ENCODE measurements at regions not wholly inside any gene's neighbourhood (a gene's known extent, or its start where the extent isn't known, plus 50 kb on each side); places are given as distances from the start of the nearest gene placed in this dataset.

DNA sequence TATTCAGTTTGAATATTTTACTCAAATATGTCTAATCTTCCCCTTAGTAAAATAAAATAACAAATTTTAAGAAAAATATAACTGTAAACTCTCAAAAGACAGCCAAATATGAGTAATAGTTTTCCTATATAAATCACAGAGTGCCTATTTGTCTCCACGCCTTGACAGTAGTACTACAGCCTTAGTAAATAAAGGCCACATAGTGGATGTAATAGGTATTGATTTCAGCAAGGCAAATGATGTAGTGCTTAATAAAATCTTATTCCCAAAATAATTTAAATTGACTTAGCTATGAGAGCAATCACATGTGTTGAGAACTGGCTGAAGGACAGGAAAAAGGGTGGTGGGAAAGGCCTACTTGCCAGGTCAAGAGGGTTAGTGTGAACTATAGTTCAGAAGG lies 747.2 kb downstream of the OLFM4 start:
- no peak overlapping the region for H3K4me2 ChIP-seq (ENCODE audit: control insufficient read depth, extremely low read depth, insufficient read depth, low read depth, low read length)
- no peaks in the 10 kb centered on the region for H3K9me1 ChIP-seq (ENCODE audit: control insufficient read depth, extremely low read depth, insufficient read depth, low read length)
- no peaks in the 10 kb centered on the region for H3K27me3 ChIP-seq (ENCODE audit: control insufficient read depth, extremely low read depth, insufficient read depth, low read length)
- FAIRE-seq (no peak), DNase-seq (ENCODE audit: low read depth, low spot score) (no peak)
- no peaks in the 10 kb centered on the region for H3K4me1 ChIP-seq (ENCODE audit: control insufficient read depth, extremely low read depth, insufficient read depth, low read length)
- H3K9ac ChIP-seq (ENCODE audit: control insufficient read depth, extremely low read depth, insufficient read depth, low read length) = no peak overlapping the region
- H3K36me3 ChIP-seq (ENCODE audit: control insufficient read depth in 2 of 2, extremely low read depth in 1 of 2, insufficient read depth in 2 of 2, low read length in 2 of 2) = no peaks in the 10 kb centered on the region
- H4K20me1 ChIP-seq (ENCODE audit: control insufficient read depth, extremely low read depth, insufficient read depth, low read length) = no peaks in the 10 kb centered on the region
- dilution Hi-C loops (cut with MboI; ENCODE audit: extremely low pct_ligation_motif_present, low sequenced_read_pairs) = no loop called here
- H3K27ac ChIP-seq (ENCODE audit: control insufficient read depth, insufficient read depth, low read length) = no peak overlapping the region
- H3K4me3 ChIP-seq (ENCODE audit: control insufficient read depth in 2 of 3, extremely low read depth in 1 of 3, insufficient read depth in 2 of 3, low read depth in 1 of 3, low read length in 3 of 3) = no peak overlapping the region
- H3K9me3 ChIP-seq (ENCODE audit: control insufficient read depth, low read depth, low read length) = no peaks in the 10 kb centered on the region
- H2AFZ ChIP-seq (ENCODE audit: control insufficient read depth, low read length) = no peak overlapping the region
- no peaks in the 10 kb centered on the region for H3K79me2 ChIP-seq (ENCODE audit: control insufficient read depth, insufficient read depth, low read length)
- TF ChIP-seq, protein P1, sequence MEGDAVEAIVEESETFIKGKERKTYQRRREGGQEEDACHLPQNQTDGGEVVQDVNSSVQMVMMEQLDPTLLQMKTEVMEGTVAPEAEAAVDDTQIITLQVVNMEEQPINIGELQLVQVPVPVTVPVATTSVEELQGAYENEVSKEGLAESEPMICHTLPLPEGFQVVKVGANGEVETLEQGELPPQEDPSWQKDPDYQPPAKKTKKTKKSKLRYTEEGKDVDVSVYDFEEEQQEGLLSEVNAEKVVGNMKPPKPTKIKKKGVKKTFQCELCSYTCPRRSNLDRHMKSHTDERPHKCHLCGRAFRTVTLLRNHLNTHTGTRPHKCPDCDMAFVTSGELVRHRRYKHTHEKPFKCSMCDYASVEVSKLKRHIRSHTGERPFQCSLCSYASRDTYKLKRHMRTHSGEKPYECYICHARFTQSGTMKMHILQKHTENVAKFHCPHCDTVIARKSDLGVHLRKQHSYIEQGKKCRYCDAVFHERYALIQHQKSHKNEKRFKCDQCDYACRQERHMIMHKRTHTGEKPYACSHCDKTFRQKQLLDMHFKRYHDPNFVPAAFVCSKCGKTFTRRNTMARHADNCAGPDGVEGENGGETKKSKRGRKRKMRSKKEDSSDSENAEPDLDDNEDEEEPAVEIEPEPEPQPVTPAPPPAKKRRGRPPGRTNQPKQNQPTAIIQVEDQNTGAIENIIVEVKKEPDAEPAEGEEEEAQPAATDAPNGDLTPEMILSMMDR (optimal IDR thresholded peaks at IDR 0.05 in 1 of 3, IDR thresholded peaks at IDR 0.05 in 1 of 3, conservative IDR thresholded peaks at IDR 0.05 in 1 of 3; ENCODE audit: extremely low read depth in 1 of 3, insufficient read depth in 2 of 3, low read length in 3 of 3) = no peak

DNA sequence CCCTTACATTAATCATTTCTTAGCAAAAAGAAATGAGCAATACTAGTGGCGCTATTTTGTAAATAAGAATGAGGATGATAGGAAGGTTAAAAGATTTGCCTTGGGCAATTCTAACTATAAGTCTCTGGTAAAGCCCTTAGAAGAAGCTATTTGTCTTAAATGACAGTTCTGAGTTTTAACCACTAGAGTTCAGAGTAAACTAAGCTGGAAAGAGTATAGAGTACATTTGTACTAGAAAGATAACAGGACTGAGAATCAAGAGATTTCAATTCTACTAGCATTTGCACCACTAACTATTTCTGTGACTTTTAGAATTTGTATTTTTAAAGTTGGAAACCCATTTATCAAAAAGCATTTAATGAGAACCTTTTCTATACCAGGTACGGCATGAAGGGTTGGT lies 750.3 kb downstream of the OLFM4 start:
- H3K4me3 ChIP-seq (ENCODE audit: control insufficient read depth in 2 of 3, extremely low read depth in 1 of 3, insufficient read depth in 2 of 3, low read depth in 1 of 3, low read length in 3 of 3) = no peak overlapping the region
- no peaks in the 10 kb centered on the region for H3K79me2 ChIP-seq (ENCODE audit: control insufficient read depth, insufficient read depth, low read length)
- FAIRE-seq = no peak
- H3K27me3 ChIP-seq (ENCODE audit: control insufficient read depth, extremely low read depth, insufficient read depth, low read length) = no peaks in the 10 kb centered on the region
- dilution Hi-C loops (cut with MboI; ENCODE audit: extremely low pct_ligation_motif_present, low sequenced_read_pairs) = no loop called here
- TF ChIP-seq, protein P1 (optimal IDR thresholded peaks at IDR 0.05 in 1 of 3, IDR thresholded peaks at IDR 0.05 in 1 of 3, conservative IDR thresholded peaks at IDR 0.05 in 1 of 3; ENCODE audit: extremely low read depth in 1 of 3, insufficient read depth in 2 of 3, low read length in 3 of 3) = no peak
- TF ChIP-seq EZH2 (IDR thresholded peaks at IDR 0.05; ENCODE audit: low read length) = no peak
- no peaks in the 10 kb centered on the region for H4K20me1 ChIP-seq (ENCODE audit: control insufficient read depth, extremely low read depth, insufficient read depth, low read length)
- H3K4me1 ChIP-seq (ENCODE audit: control insufficient read depth, extremely low read depth, insufficient read depth, low read length) = no peaks in the 10 kb centered on the region
- H3K4me2 ChIP-seq (ENCODE audit: control insufficient read depth, extremely low read depth, insufficient read depth, low read depth, low read length) = no peak overlapping the region
- no peaks in the 10 kb centered on the region for H3K9me3 ChIP-seq (ENCODE audit: control insufficient read depth, low read depth, low read length)
- DNase-seq (ENCODE audit: low read depth, low spot score) = no peak
- H3K9me1 ChIP-seq (ENCODE audit: control insufficient read depth, extremely low read depth, insufficient read depth, low read length) = no peaks in the 10 kb centered on the region
- H3K27ac ChIP-seq (ENCODE audit: control insufficient read depth, insufficient read depth, low read length) = no peak overlapping the region
- no peaks in the 10 kb centered on the region for H3K36me3 ChIP-seq (ENCODE audit: control insufficient read depth in 2 of 2, extremely low read depth in 1 of 2, insufficient read depth in 2 of 2, low read length in 2 of 2)
- no peak overlapping the region for H2AFZ ChIP-seq (ENCODE audit: control insufficient read depth, low read length)
- no peak overlapping the region for H3K9ac ChIP-seq (ENCODE audit: control insufficient read depth, extremely low read depth, insufficient read depth, low read length)
